ENCODE measurements at regions not wholly inside any gene's neighbourhood (a gene's known extent, or its start where the extent isn't known, plus 50 kb on each side); places are given as distances from the start of the nearest gene placed in this dataset.

DNA sequence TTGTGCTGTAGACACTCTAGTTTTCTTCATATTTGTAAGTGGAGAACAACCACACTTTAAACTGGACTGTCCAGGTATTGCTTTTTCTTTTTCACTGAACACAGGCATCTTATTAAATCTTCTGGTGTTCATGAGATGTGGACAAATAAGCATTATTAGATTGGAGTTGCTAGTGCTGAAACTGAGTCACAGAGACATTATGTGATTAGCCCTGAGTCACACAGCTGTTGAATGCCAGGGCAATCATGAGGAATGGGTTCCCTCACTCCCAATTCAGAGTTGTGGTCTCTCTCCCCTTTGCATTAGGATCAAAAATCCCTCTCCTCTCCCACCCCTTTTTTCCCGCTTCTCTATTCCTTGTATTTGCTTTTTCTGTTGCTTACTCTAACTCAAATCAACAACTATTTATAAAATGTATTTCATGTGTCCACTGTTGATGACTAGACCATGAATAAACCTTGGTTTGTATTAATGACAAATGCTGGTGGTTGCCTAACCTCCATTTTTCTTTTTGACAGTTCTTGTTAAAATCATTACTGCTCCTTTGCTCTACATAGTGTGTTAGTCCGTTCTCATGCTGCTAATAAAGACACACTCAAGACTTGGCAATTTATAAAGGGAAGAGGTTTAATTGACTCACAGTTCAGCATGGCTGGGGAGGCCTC is 738.2 kb downstream of the BRINP1 start:
- Histone ChIP-seq H3K27me3 (ENCODE audit: insufficient read depth in 3 of 3, low read length in 2 of 3) (no peaks in the 10 kb centered on the region), H3K36me3 (ENCODE audit: insufficient read depth in 1 of 2, low read depth in 1 of 2) (no peaks in the 10 kb centered on the region), H3K4me3 (no peak overlapping the region), H3K4me1 (no peaks in the 10 kb centered on the region), H3K27ac (no peak overlapping the region), H3K9me3 (no peaks in the 10 kb centered on the region)
- intact Hi-C loops (cut with DNase I), result no loop called here
- ATAC-seq, result no peak
- 79 to 87% (median 82%) methylated on average over 2 of the region's 2 CpGs for WGBS, 3 donors
- no peak for DNase-seq
- TF ChIP-seq, protein P1, sequence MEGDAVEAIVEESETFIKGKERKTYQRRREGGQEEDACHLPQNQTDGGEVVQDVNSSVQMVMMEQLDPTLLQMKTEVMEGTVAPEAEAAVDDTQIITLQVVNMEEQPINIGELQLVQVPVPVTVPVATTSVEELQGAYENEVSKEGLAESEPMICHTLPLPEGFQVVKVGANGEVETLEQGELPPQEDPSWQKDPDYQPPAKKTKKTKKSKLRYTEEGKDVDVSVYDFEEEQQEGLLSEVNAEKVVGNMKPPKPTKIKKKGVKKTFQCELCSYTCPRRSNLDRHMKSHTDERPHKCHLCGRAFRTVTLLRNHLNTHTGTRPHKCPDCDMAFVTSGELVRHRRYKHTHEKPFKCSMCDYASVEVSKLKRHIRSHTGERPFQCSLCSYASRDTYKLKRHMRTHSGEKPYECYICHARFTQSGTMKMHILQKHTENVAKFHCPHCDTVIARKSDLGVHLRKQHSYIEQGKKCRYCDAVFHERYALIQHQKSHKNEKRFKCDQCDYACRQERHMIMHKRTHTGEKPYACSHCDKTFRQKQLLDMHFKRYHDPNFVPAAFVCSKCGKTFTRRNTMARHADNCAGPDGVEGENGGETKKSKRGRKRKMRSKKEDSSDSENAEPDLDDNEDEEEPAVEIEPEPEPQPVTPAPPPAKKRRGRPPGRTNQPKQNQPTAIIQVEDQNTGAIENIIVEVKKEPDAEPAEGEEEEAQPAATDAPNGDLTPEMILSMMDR (IDR thresholded peaks at IDR 0.05), result no peak

DNA sequence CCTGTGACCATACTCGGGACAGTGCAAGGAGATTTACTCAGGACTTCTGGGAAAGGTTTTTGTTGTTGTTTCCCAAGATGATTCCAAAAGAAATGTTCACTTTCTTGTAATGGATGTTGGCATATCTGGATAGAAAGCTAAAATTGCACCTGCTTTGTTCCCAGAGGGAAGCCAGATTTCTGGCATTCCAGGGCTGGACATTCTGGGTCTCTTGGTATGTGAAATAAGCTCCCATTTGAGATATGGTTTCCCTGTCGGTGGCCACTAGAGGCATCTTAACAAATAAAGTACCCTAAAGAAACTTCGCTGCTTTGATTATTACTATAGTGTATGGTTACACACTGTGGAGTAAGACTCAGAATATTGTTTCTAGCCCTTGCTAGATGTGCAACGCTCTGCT is 737.3 kb downstream of the BRINP1 start:
- WGBS, 3 donors, result 56 to 66% (median 61%) methylated on average over 4 of the region's 4 CpGs
- H3K4me3 ChIP-seq, result no peak overlapping the region
- H3K9me3 ChIP-seq, result no peaks in the 10 kb centered on the region
- ATAC-seq (no peak), DNase-seq (no peak)
- no peaks in the 10 kb centered on the region for H3K27me3 ChIP-seq (ENCODE audit: insufficient read depth in 3 of 3, low read length in 2 of 3)
- H3K27ac ChIP-seq, result no peak overlapping the region
- intact Hi-C loops (cut with DNase I), result no loop called here
- no peaks in the 10 kb centered on the region for H3K36me3 ChIP-seq (ENCODE audit: insufficient read depth in 1 of 2, low read depth in 1 of 2)
- TF ChIP-seq, protein P1 (IDR thresholded peaks at IDR 0.05), result no peak
- no peaks in the 10 kb centered on the region for H3K4me1 ChIP-seq

DNA sequence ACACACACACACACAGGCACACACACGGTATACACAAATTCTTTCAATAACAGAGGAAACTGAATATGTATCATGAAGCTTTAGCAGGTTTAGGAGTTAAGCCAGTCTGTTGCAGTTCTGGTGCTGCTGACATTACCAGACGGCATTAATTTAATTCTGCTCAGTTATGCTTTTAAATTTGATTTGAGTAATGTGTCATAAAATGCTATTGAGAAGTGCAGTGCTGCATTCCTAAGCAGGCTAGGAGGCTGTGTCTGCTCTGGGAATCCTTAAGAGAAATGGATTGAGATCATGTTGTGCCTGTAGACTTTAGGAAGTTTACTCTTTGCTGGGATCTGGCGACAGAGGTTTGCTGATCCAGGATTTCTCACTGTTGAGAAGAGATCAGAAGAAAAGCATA is 733.8 kb downstream of the BRINP1 start:
- H3K4me1 ChIP-seq, result no peaks in the 10 kb centered on the region
- 20 to 23% (median 22%) methylated on average over 3 of the region's 3 CpGs for WGBS, 3 donors
- no peak overlapping the region for H3K4me3 ChIP-seq
- TF ChIP-seq, protein P1 (IDR thresholded peaks at IDR 0.05), result no peak
- DNase-seq, result no peak
- intact Hi-C loops (cut with DNase I), result no loop called here
- H3K27ac ChIP-seq, result no peak overlapping the region
- H3K36me3 ChIP-seq (ENCODE audit: insufficient read depth in 1 of 2, low read depth in 1 of 2), result no peaks in the 10 kb centered on the region
- no peaks in the 10 kb centered on the region for H3K27me3 ChIP-seq (ENCODE audit: insufficient read depth in 3 of 3, low read length in 2 of 3)
- no peak for ATAC-seq
- peaks cover 8% of the 10 kb centered on the region for H3K9me3 ChIP-seq

DNA sequence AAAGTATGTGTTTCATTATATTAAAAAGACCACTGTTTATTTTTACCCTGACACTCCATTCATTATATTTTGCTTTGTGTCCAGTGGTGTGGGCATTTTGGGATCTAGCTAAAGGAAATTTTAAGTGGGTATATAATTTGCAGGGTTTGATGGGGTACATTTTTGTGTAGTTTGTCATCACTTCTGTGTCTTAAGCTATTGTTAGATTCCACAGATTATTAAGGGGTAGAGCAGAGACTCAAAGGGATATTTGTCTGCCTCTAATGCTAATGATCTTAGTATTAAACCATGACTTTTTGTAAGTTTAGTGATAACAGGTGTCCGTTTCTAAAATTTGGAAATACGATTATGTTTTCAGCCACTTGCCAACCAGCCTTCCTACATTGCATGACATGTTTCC is 731.6 kb downstream of the BRINP1 start:
- 29 to 60% (median 31%) methylated on average over 2 of the region's 2 CpGs for WGBS, 3 donors

More for the DNA sequence above, 731.6 kb downstream of the BRINP1 start:
- TF ChIP-seq, protein P1 (IDR thresholded peaks at IDR 0.05), result no peak
- Histone ChIP-seq H3K4me1 (no peaks in the 10 kb centered on the region), H3K9me3 (peaks cover 8% of the 10 kb centered on the region), H3K4me3 (no peak overlapping the region), H3K27me3 (ENCODE audit: insufficient read depth in 3 of 3, low read length in 2 of 3) (no peaks in the 10 kb centered on the region), H3K27ac (no peak overlapping the region), H3K36me3 (ENCODE audit: insufficient read depth in 1 of 2, low read depth in 1 of 2) (no peaks in the 10 kb centered on the region)
- intact Hi-C loops (cut with DNase I), result no loop called here
- DNase-seq, result no peak
- ATAC-seq, result no peak

Data from psoas muscle (tissue), 7 donors.